CD4-positive, alpha-beta T cell treated with Interleukin-12 subunit alpha and Interleukin-12 subunit beta, for 1 hour (primary cell): ENCODE measurements at regions not wholly inside any gene's neighbourhood (a gene's known extent, or its start where the extent isn't known, plus 50 kb on each side); places are given as distances from the start of the nearest gene placed in this dataset.

Experiments used
- DNase-seq: peaks from one replicate; pipeline ENCODE4 v3.0.0-alpha.2; 2020

DNA sequence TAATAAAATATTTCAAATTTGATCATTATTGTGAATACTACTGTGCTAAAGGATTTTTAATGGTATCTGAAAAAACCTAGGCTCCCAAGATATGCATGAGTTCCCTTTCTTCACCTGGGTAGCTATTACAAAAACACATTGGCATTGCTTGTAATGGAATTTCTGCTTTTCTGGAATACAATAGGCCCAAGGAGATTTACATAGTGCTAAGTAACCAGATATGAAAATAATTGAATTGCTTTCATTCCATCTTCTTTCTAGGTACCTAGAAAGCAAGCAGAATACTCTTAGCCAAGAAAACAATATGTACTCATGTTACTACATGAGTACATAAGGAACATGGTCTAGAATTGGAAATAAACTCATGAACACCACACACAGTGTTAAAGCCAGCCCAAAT lies 291.9 kb downstream of the KCNC2 start:
- DNase-seq: no peak

GRCh38 chr12:74918291-74918690 lies 291.3 kb downstream of the KCNC2 start:
- DNase-seq: no peak

- no peak for DNase-seq
Observed at GRCh38 chr12:74922117-74922516, 287.5 kb downstream of the KCNC2 start.

DNA sequence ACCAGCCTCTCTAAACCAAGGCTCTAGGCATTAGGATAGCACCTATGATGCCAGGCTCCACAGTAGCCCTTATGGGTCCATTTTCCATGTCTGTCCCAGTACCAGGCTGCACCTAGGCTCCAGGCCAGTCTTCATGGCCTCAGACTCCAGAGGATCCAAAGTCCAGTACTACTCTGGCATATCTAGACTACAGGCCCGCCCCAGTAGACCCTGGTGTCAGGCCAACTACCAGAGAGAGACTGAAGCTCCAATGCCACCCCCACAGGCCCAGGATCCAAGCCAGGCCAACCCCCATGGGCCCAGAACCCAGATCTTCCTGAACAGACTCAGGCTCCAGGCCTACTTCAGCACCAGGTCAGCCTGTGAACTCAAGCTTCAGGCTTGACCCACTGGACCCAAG lies 287.0 kb downstream of the KCNC2 start:
- DNase-seq: no peak

- DNase-seq: no peak
Observed at GRCh38 chr12:74941670-74942069, 268.0 kb downstream of the KCNC2 start.

DNA sequence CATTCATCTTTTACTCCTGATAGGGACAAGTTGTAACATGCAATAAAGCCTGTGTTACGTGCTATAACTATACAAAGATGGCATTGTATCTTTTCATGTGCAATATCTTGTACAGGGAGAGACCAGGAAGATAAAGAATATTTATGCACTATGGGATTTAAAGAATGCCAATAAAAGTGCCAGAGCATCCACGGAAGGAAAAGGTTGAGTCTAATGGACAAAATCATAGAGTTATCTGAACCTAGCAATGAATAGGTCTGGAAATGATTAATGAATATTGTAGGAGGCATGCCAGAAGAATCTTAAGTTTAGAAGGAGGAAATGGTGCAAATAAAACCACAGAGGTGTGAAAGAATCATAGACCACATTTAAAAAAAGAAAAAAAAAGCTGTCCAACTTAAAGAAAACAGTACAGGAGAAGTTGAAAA lies 263.9 kb downstream of the KCNC2 start:
- peak; percentile 1 for DNase-seq

DNA sequence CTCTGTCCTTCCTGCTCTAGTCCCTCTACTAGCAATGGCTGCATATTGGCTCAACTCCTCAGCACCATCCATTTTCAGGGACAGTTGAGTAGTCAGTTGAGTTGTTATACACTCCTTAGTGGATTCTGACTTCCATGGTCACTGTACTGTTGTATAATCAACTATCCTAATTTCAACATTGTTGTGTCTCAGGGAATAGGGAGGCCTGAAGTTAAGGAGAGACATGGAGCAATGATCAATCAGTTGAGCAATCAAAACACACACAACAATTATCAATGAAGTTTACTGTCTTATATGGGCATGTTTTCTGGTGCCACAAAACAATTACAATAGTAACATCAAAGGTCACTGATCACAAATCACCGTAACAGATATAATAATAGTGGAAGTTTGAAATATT lies 255.9 kb downstream of the KCNC2 start:
- no peak for DNase-seq

DNA sequence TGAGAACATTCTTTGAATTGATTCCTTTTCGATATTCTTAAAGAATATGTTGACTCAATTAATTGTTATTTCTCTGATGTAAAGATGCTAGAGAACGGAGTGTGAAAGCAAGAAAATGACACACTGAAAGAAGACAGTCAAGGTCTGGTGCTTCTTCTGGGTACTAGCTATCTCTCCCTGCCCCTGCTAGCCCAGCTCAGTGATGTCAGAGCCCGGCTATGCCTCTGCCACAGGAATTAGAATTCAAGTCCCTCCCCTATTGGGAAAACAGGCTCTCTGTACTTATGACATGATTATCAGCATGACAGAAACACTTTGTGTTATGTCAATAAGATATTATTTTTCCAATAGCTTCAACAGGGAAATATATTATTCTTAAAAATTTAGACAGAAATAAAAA lies 252.4 kb downstream of the KCNC2 start:
- no peak for DNase-seq

DNA sequence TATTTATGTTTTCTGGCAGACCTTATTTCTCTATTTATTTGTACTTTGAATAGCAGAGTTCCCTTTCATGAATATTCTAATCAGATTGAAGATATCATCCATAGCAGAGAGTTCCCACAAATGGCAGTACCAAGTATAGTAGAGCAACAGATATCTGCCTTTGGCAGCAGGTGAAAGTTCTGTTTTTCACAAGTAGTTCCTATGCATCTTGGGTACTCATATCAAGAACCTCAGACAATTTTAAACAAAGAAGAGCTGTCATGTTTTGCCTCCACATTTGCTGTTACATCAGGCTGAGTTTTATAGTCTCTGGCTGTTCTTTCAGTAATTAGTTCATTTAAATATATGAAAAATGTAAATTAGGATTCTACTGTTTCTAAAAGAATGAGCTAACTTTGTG lies 252.0 kb downstream of the KCNC2 start:
- no peak for DNase-seq

GRCh38 chr12:74959657-74960056 lies 250.0 kb downstream of the KCNC2 start:
- no peak for DNase-seq

DNA sequence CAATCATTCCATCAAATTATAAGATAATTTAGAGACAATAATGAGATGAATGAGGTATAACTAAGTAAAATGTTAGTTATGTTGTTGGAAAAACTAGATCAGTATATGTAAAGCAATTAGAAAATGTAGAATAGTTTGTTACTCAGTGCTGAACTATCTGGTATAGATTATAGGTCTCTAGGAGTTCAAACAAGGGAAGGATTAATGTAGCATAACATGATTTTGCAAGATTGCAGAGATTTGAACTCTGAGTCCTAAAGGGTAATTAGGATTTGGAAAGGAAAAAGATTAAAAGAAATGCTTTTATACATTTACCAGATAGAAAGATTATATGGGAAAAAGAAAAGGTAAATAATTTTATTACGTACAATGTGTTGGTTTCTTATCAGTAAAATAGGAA lies 246.3 kb downstream of the KCNC2 start:
- no peak for DNase-seq

- no peak for DNase-seq
Observed at GRCh38 chr12:74963867-74964331, 245.7 kb downstream of the KCNC2 start.

- no peak for DNase-seq
Observed at GRCh38 chr12:74964390-74964789, 245.2 kb downstream of the KCNC2 start.

- no peak for DNase-seq
Observed at GRCh38 chr12:74971201-74971600, 238.4 kb downstream of the KCNC2 start.

DNA sequence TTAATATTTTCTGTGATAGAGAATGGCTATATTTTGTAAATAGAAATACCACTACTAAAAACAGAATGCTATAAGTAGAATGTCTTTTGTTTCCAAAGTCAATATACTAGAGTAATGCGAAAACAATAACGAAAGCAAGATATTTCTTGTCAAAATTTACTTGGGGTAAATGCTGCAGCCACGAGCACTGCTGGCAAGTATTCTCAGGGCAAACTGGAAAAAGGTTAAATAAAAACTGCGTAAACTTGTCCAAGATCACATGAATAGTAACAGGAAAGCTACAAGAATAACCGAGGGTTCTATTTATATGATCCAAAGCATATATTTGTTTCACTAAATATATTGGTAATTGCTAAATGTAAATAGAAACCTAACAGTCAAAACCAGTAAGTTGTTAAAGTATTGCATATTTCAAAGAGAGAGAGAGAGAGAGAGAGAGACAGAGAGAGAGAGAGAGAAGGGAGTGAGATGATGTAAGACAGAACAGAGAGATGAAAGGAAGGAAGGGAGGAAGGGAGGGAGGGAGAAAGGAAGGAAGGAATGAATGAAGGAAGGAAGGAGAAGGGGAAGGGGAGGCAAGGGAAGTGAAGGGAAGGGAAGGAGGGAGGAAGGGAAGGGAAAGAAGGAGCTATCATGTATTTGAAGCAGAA lies 231.7 kb downstream of the KCNC2 start:
- no peak for DNase-seq

DNA sequence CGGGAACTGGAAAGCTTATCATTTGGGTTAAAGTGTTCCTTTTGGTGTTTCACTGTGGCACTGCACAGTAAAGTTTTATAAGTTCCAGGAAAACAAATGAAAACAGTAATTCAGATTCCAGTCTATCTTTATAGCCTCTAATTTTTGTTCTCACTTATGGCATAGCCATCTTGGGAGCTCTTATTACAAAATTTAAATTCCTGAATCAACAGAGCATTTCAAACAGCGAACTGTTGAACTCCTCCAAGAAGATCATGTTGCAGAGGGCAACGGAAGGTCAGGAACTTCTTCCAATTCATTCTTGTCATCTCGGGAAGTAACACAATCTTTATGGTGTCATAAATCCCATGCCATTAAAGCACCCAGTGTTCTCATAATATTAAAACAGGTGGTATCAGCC lies 229.1 kb downstream of the KCNC2 start:
- DNase-seq: no peak

DNA sequence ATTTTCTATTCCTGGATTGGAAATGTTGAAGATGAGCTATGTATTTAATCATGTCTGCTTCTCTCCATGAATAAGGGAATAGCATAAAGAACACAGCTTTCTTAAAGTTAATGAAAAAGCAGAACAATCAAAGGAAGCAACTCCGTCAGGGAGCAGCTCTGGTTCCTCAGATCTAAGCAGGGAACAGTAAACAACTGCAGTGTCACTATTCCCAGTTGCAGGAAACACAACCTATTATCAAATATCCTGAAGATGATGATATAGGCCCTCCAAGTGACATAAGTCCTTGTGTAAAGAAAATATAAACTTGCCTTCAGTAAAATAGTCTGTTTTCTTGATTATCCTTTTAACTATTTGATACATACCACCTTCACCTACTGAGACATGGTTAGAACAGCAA lies 228.1 kb downstream of the KCNC2 start:
- no peak for DNase-seq

DNA sequence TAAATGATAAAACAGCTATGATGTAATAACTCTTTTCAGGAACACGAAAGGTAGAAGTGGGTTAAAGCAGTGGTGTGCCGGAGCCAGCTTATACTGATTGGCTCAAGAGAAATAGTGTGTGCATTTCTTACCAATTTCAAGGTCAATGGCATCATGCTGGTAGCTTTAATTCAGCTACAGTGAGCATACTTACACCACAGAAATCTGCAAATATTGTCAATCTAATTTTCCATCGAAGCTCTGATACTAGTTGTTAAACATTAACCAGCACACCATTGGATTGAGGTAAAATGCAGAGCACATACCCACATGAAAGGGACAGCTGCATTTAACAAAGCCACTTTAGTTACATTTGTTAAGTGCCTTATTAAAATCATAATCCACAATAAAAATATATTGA lies 225.7 kb downstream of the KCNC2 start:
- no peak for DNase-seq

- no peak for DNase-seq
Observed at GRCh38 chr12:74984631-74985030, 225.0 kb downstream of the KCNC2 start.

DNA sequence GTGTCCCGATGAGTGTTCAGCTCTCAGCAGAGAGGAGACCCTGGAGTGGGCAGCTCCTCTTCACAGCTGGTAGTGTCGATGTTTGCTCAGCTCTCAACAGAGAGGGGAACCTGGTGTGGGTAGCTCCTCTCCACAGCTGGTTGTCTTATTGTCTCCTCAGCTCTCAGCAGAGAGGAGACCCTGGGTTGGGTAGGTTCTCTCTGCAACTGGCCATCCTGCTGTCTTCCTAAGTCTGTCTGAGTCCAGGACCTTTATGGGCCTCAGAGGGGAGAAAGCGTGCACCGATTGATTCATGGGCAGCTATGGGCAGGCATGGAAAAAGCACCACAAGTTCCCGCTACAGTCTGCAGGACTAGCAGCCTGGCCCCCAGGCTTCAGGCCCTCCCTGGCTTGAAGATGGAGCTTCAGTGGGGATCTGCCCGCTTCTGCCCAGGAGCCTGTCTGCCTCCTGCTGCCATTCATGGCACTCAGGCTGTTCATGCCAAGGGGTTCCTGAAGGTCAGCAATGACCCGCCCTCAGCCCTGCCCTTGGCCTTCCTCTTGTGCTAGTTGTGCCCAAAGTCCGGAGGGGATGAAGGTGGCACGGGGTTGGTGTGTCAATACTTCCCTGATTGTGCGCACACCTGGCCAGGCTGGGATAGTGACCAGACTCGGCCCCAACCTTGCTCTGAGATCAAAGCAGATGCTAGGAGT lies 224.2 kb downstream of the KCNC2 start:
- DNase-seq: no peak

DNA sequence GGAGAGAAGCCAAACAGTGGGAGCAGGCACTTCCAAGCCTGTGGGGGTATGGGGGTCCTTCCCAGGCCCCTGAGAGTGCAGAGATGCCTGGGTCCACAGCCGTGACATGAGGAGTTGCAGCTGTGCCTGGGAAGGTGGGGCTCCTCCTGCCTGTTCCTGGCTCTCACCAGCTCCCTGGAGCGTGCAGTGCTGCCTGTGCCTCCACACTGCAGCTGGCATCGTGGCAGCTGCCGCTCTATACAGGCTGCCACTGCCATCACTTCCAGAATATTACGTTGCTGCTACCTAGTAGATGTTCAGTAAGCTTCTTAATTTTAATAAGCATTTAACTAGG lies 223.7 kb downstream of the KCNC2 start:
- DNase-seq: no peak

GRCh38 chr12:74988156-74988555 lies 221.5 kb downstream of the KCNC2 start:
- no peak for DNase-seq
